Spinal cord (tissue), 9 donors: ENCODE measurements at regions not wholly inside any gene's neighbourhood (a gene's known extent, or its start where the extent isn't known, plus 50 kb on each side); places are given as distances from the start of the nearest gene placed in this dataset.
"Not testable (repeated sequence)": the region's sequence is repeated elsewhere in the genome, so short reads cannot be mapped to it uniquely, and the experiment has no call there.

Source experiments
- DNase-seq, 6 donors: peaks; one replicate each; pipeline versions ENCODE4 v3.0.0 to v3.0.0-alpha.2; 2013 to 2015; ENCODE audit warnings: low spot score in 6 of 6, low read depth in 4 of 6
- H3K27ac ChIP-seq: one replicate; pipeline ENCODE4 v1.5.1; 2013; ENCODE audit warnings: low read depth, low read length, control low read depth
- H3K27me3 ChIP-seq: one replicate; pipeline ENCODE4 v1.6.1; 2013; ENCODE audit warnings: low read length; ENCODE audit not compliant: control insufficient read depth, insufficient read depth
- H3K36me3 ChIP-seq: one replicate; pipeline ENCODE4 v1.6.1; 2013; ENCODE audit warnings: low read length; ENCODE audit not compliant: control insufficient read depth, insufficient read depth
- H3K4me1 ChIP-seq: one replicate; pipeline ENCODE4 v1.6.1; 2013; ENCODE audit warnings: low read length; ENCODE audit not compliant: control insufficient read depth, insufficient read depth
- H3K4me3 ChIP-seq: one replicate; pipeline ENCODE4 v1.5.1; 2013; ENCODE audit warnings: low read depth, low read length, control low read depth
- H3K9me3 ChIP-seq: one replicate; pipeline ENCODE4 v1.6.1; 2013; ENCODE audit warnings: low read length; ENCODE audit not compliant: control insufficient read depth, insufficient read depth
- WGBS: methylation state at CpG from one replicate; pipeline ENCODE4 v1.1.5; 2013; ENCODE audit warnings: missing lambda C conversion rate; ENCODE audit not compliant: insufficient coverage; 5-methylcytosine and 5-hydroxymethylcytosine counted together
- donor health status: healthy.

GRCh38 chr6:169130113-169130512, 123.5 kb downstream of the THBS2 start:
- H3K27me3 ChIP-seq: no peaks in the 10 kb centered on the region
- H3K9me3 ChIP-seq: no peaks in the 10 kb centered on the region
- no peak overlapping the region for H3K4me3 ChIP-seq
- WGBS: 38% methylated on average over 2 of the region's 3 CpGs
- peak in 1 of 6 donors; percentile 49 for DNase-seq
- no peak overlapping the region for H3K27ac ChIP-seq
- H3K4me1 ChIP-seq: peaks cover 18% of the 10 kb centered on the region
- H3K36me3 ChIP-seq: no peaks in the 10 kb centered on the region

- no peaks in the 10 kb centered on the region for H3K27me3 ChIP-seq
- no CpG with 5 or more reads among the region's 3 CpGs for WGBS
- no peak for DNase-seq
- no peaks in the 10 kb centered on the region for H3K36me3 ChIP-seq
- H3K4me1 ChIP-seq: no peaks in the 10 kb centered on the region
- no peak overlapping the region for H3K4me3 ChIP-seq
- H3K27ac ChIP-seq: no peak overlapping the region
- H3K9me3 ChIP-seq: no peaks in the 10 kb centered on the region
These were observed 132.6 kb downstream of the THBS2 start for GRCh38 chr6:169121013-169121412.

GRCh38 chr6:169119669-169120068, 134.0 kb downstream of the THBS2 start:
- WGBS: no CpG with 5 or more reads among the region's 1 CpG
- H3K27me3 ChIP-seq: no peaks in the 10 kb centered on the region

DNA sequence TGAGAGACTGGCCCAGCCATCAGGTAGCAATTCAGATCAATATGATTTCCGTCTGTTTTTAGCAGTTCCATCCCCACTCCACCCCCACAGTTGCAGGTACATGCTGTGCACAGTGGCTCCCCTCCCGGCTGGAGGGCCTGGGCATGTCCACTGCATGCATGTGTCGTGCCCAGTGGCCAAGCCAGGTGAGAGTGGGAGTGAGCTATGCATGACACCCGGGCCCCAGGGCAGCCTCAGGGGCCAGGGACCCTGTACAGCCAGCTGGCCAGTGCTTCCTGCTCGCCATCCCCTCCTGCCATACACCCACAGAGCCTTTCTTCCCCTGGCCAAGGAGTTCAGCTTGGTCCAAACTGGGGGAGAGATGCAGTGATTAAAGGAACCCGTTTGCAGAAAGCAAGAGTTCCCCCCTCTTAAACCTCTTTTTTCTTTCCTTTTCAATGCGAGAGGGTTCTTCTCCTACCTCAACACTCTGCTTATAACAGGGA, 135.3 kb downstream of the THBS2 start:
- 79% methylated on average over 5 of the region's 7 CpGs for WGBS
- no peak overlapping the region for H3K4me3 ChIP-seq
- H3K36me3 ChIP-seq: no peaks in the 10 kb centered on the region
- H3K9me3 ChIP-seq: no peaks in the 10 kb centered on the region
- DNase-seq: no peak
- H3K27me3 ChIP-seq: no peaks in the 10 kb centered on the region
- H3K4me1 ChIP-seq: no peaks in the 10 kb centered on the region
- no peak overlapping the region for H3K27ac ChIP-seq

More at GRCh38 chr6:169119669-169120068, 134.0 kb downstream of the THBS2 start:
- Histone ChIP-seq H3K9me3 (no peaks in the 10 kb centered on the region), H3K27ac (no peak overlapping the region), H3K36me3 (no peaks in the 10 kb centered on the region), H3K4me1 (no peaks in the 10 kb centered on the region), H3K4me3 (no peak overlapping the region)
- DNase-seq: no peak

GRCh38 chr6:169117663-169118062, 136.0 kb downstream of the THBS2 start:
- no peak overlapping the region for H3K4me3 ChIP-seq
- 98% methylated on average over 6 of the region's 7 CpGs for WGBS
- no peaks in the 10 kb centered on the region for H3K9me3 ChIP-seq
- no peak overlapping the region for H3K27ac ChIP-seq
- H3K4me1 ChIP-seq: no peaks in the 10 kb centered on the region
- H3K27me3 ChIP-seq: no peaks in the 10 kb centered on the region
- no peak for DNase-seq
- no peaks in the 10 kb centered on the region for H3K36me3 ChIP-seq

DNA sequence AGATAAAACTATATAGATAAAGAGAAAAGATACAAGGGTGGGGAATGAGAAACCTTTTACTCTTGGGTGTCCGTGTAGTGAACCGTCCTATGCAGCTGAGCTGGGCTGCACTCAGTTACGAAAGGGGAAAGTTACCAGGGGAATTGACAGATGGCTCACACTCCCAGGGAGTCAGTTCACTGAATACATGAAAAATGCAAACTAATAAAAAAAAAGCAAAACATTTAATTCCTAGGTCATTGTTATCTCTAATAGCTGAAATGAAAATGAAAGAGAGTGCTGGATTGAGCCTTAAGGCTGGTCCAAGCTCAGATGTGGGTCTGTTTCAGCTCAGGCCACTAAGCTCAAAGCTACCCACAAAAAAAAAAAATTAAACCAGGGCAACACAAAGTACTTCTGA, 138.0 kb downstream of the THBS2 start:
- Histone ChIP-seq H3K9me3 (no peaks in the 10 kb centered on the region), H3K27me3 (no peaks in the 10 kb centered on the region), H3K36me3 (no peaks in the 10 kb centered on the region), H3K4me3 (no peak overlapping the region), H3K4me1 (peaks cover 3% of the 10 kb centered on the region), H3K27ac (no peak overlapping the region)
- WGBS: no CpG with 5 or more reads among the region's 3 CpGs
- no peak for DNase-seq

DNA sequence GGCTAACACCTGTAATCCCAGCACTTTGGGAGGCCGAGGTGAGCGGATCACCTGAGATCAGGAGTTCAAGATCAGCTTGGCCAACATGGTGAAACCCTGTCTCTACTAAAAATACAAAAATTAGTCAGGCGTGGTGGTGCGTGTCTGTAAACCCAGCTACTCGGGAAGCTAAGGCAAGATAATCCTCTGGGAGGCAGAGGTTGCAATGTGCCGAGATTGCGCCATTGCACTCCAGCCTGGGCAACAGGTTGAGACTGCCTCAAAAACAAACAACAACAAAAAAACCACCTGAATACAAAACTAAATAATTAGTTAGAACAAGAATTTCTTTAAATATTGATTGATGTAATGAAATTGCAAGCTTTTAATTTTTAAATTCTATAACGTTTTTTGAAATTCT, 139.0 kb downstream of the THBS2 start:
- not testable (repeated sequence) for H3K9me3 ChIP-seq, H3K36me3 ChIP-seq, H3K4me1 ChIP-seq, H3K27me3 ChIP-seq, H3K27ac ChIP-seq, DNase-seq, H3K4me3 ChIP-seq
- 88% methylated on average over 5 of the region's 8 CpGs for WGBS

GRCh38 chr6:169112483-169113320, 140.9 kb downstream of the THBS2 start:
- DNase-seq: peak in 2 of 6 donors; percentile 51 to 60
- no peaks in the 10 kb centered on the region for H3K36me3 ChIP-seq
- no peak overlapping the region for H3K4me3 ChIP-seq
- no peaks in the 10 kb centered on the region for H3K9me3 ChIP-seq
- 25% methylated on average over 9 of the region's 10 CpGs for WGBS
- no peak overlapping the region for H3K27ac ChIP-seq
- peaks cover 3% of the 10 kb centered on the region for H3K4me1 ChIP-seq
- no peaks in the 10 kb centered on the region for H3K27me3 ChIP-seq

- Histone ChIP-seq H3K27ac (no peak overlapping the region), H3K27me3 (no peaks in the 10 kb centered on the region), H3K4me3 (no peak overlapping the region), H3K9me3 (no peaks in the 10 kb centered on the region), H3K4me1 (peaks cover 3% of the 10 kb centered on the region), H3K36me3 (no peaks in the 10 kb centered on the region)
- WGBS: 93% methylated on average over 5 of the region's 5 CpGs
- DNase-seq: no peak
These were observed 142.4 kb downstream of the THBS2 start for GRCh38 chr6:169111203-169111602.
